ENCODE measurements at regions not wholly inside any gene's neighbourhood (a gene's known extent, or its start where the extent isn't known, plus 50 kb on each side); places are given as distances from the start of the nearest gene placed in this dataset.

DNA sequence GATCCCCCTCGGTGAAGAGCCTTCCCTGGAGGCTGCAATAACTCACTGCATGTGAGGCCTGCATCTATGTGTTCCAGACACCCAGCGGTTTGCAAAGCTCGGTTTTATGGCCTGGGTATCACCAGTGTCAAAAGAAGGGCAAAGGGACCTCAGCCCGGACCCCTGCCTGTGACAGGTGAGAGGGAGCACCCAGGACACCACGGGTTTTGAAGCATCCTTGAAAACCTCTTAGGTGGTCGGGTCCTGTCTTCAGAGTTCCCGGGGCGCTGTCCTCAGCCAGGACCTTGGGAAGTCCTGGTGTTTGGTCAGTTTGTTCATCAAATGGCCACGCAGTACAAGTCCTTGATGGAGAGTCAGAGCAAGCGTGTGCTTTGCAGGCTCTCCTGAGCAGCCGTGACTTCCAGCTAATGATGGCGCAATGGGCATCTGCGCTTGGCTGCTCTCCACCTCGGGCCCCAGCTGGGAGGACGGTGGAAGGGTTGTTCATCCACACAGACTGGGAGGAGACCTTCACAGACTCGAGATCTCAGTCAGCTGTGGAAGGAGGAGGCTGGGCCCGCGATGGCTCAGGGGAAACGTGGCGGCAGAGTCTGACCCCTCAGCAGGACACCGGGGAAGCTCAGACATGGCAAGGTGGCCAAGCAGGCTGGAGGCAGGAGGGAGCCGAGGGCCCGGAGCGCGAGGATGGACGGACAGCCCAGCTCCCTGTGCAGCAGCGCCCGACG lies 113.1 kb upstream of the GPC1 start:
- H3K79me2 ChIP-seq (ENCODE audit: control insufficient read depth, insufficient read depth, low read length) = no peaks in the 10 kb centered on the region
- peaks cover 6% of the 10 kb centered on the region for H3K4me1 ChIP-seq (ENCODE audit: control insufficient read depth, extremely low read depth, insufficient read depth, low read length)
- no peaks in the 10 kb centered on the region for H3K36me3 ChIP-seq (ENCODE audit: control insufficient read depth, insufficient read depth, low read length)
- H3K9ac ChIP-seq (ENCODE audit: insufficient read depth, low read length) = no peak overlapping the region
- H3K27ac ChIP-seq (ENCODE audit: insufficient read depth, low read length) = no peak overlapping the region
- no peak overlapping the region for H3K4me3 ChIP-seq (replicated peaks in 1 of 4; ENCODE audit: control extremely low read depth in 1 of 4, insufficient read depth in 1 of 4, low read depth in 3 of 4, low read length in 4 of 4)
- H3K9me3 ChIP-seq (ENCODE audit: control insufficient read depth, insufficient read depth, low read depth, low read length) = no peaks in the 10 kb centered on the region
- H4K20me1 ChIP-seq (ENCODE audit: control insufficient read depth, extremely low read depth, insufficient read depth, low read length) = no peaks in the 10 kb centered on the region
- peak; percentile 9 to 70 for DNase-seq (ENCODE audit: low read depth in 2 of 2)
- no peak overlapping the region for H3K4me2 ChIP-seq (ENCODE audit: extremely low read depth, insufficient read depth, low read length)
- H3K27me3 ChIP-seq (ENCODE audit: control insufficient read depth, insufficient read depth, low read length) = peaks cover 2% of the 10 kb centered on the region
- H2AFZ ChIP-seq (ENCODE audit: low read length) = no peak overlapping the region
- TF ChIP-seq EZH2 (IDR thresholded peaks at IDR 0.05; ENCODE audit: low read length, missing control alignments) = no peak
- TF ChIP-seq, protein P1, sequence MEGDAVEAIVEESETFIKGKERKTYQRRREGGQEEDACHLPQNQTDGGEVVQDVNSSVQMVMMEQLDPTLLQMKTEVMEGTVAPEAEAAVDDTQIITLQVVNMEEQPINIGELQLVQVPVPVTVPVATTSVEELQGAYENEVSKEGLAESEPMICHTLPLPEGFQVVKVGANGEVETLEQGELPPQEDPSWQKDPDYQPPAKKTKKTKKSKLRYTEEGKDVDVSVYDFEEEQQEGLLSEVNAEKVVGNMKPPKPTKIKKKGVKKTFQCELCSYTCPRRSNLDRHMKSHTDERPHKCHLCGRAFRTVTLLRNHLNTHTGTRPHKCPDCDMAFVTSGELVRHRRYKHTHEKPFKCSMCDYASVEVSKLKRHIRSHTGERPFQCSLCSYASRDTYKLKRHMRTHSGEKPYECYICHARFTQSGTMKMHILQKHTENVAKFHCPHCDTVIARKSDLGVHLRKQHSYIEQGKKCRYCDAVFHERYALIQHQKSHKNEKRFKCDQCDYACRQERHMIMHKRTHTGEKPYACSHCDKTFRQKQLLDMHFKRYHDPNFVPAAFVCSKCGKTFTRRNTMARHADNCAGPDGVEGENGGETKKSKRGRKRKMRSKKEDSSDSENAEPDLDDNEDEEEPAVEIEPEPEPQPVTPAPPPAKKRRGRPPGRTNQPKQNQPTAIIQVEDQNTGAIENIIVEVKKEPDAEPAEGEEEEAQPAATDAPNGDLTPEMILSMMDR (conservative IDR thresholded peaks at IDR 0.05 in 1 of 2, IDR thresholded peaks at IDR 0.05 in 1 of 2; ENCODE audit: low read depth in 1 of 2, low read length in 2 of 2) = no peak

DNA sequence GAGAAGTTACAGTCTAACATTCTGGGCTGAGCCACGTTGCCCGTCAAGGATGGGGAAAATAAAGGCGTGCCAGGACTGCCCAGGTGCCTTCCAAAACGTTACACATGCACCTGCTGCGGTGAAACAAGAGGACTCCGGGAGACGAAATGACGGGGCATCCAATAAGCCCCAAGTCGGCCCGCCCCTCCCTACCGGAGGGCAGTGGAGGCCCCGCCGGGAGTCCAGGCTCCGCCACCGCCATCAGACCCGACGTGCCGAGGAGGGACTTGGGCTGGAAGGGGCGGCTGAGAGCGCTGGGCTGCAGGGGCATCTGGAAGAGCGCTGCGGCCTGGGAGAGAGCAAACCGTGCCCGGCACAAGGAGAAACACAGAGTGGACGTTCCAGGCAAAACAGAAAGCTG lies 112.5 kb upstream of the GPC1 start:
- Histone ChIP-seq H2AFZ (ENCODE audit: low read length) (no peak overlapping the region), H4K20me1 (ENCODE audit: control insufficient read depth, extremely low read depth, insufficient read depth, low read length) (no peaks in the 10 kb centered on the region), H3K27me3 (ENCODE audit: control insufficient read depth, insufficient read depth, low read length) (peaks cover 2% of the 10 kb centered on the region), H3K9ac (ENCODE audit: insufficient read depth, low read length) (no peak overlapping the region), H3K79me2 (ENCODE audit: control insufficient read depth, insufficient read depth, low read length) (no peaks in the 10 kb centered on the region), H3K4me3 (replicated peaks in 1 of 4; ENCODE audit: control extremely low read depth in 1 of 4, insufficient read depth in 1 of 4, low read depth in 3 of 4, low read length in 4 of 4) (no peak overlapping the region), H3K36me3 (ENCODE audit: control insufficient read depth, insufficient read depth, low read length) (no peaks in the 10 kb centered on the region), H3K27ac (ENCODE audit: insufficient read depth, low read length) (no peak overlapping the region), H3K4me2 (ENCODE audit: extremely low read depth, insufficient read depth, low read length) (no peak overlapping the region), H3K9me3 (ENCODE audit: control insufficient read depth, insufficient read depth, low read depth, low read length) (no peaks in the 10 kb centered on the region), H3K4me1 (ENCODE audit: control insufficient read depth, extremely low read depth, insufficient read depth, low read length) (peaks cover 6% of the 10 kb centered on the region)
- TF ChIP-seq, protein P1 (conservative IDR thresholded peaks at IDR 0.05 in 1 of 2, IDR thresholded peaks at IDR 0.05 in 1 of 2; ENCODE audit: low read depth in 1 of 2, low read length in 2 of 2) = no peak
- no peak for TF ChIP-seq EZH2 (IDR thresholded peaks at IDR 0.05; ENCODE audit: low read length, missing control alignments)
- no peak for DNase-seq (ENCODE audit: low read depth in 2 of 2)

DNA sequence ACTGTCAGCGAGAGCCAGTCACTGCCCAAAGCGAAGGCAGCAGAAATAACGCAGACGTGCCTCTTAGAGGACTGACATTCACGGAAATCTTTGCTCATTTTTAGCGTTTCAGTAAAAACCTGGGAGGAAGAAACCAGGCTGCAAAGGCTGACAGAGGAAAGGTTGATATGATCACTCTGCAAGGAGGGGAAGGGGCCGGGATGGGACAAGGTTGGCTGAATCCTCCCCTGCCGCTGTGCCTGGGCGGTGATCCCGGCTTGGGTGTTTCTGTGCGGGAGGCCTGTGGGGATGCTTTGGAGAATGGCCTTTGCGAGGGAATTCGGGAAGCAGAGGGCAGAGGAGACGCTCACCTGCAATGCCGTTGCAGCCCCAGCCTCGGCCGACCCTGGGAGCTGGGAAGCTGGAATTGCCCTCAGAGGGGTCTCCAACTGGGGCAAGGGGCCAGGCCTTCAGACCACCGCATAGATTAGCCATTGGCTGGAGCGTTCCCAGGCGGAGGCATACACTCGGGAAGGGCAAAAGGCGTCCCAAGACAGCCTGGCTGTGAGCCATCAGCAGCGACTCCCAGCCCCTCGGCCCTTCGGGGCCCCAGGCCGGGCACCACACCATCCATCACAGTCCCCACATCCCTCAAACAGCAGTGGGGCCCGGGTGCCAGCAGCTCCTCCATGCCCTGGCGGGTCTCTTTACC lies 111.7 kb upstream of the GPC1 start:
- Histone ChIP-seq H3K4me2 (ENCODE audit: extremely low read depth, insufficient read depth, low read length) (no peak overlapping the region), H3K4me1 (ENCODE audit: control insufficient read depth, extremely low read depth, insufficient read depth, low read length) (peaks cover 6% of the 10 kb centered on the region), H3K9me3 (ENCODE audit: control insufficient read depth, insufficient read depth, low read depth, low read length) (no peaks in the 10 kb centered on the region), H3K27me3 (ENCODE audit: control insufficient read depth, insufficient read depth, low read length) (peaks cover 2% of the 10 kb centered on the region), H3K27ac (ENCODE audit: insufficient read depth, low read length) (no peak overlapping the region), H4K20me1 (ENCODE audit: control insufficient read depth, extremely low read depth, insufficient read depth, low read length) (no peaks in the 10 kb centered on the region), H3K4me3 (replicated peaks in 1 of 4; ENCODE audit: control extremely low read depth in 1 of 4, insufficient read depth in 1 of 4, low read depth in 3 of 4, low read length in 4 of 4) (no peak overlapping the region), H3K9ac (ENCODE audit: insufficient read depth, low read length) (no peak overlapping the region), H3K36me3 (ENCODE audit: control insufficient read depth, insufficient read depth, low read length) (no peaks in the 10 kb centered on the region), H2AFZ (ENCODE audit: low read length) (no peak overlapping the region), H3K79me2 (ENCODE audit: control insufficient read depth, insufficient read depth, low read length) (no peaks in the 10 kb centered on the region)
- TF ChIP-seq EZH2 (IDR thresholded peaks at IDR 0.05; ENCODE audit: low read length, missing control alignments) = no peak
- TF ChIP-seq, protein P1 (conservative IDR thresholded peaks at IDR 0.05 in 1 of 2, IDR thresholded peaks at IDR 0.05 in 1 of 2; ENCODE audit: low read depth in 1 of 2, low read length in 2 of 2) = no peak
- DNase-seq (ENCODE audit: low read depth in 2 of 2) = no peak
